ENCODE measurements at regions not wholly inside any gene's neighbourhood (a gene's known extent, or its start where the extent isn't known, plus 50 kb on each side); places are given as distances from the start of the nearest gene placed in this dataset.

- TF ChIP-seq MLX (CRISPR knock-in tag; IDR thresholded peaks at IDR 0.05) (no peak), CBX1 (IDR thresholded peaks at IDR 0.05; ENCODE audit: low read depth) (no peak), ARID3A (IDR thresholded peaks at IDR 0.05; ENCODE audit: low read depth, low read length) (no peak), CCAR2 (optimal IDR thresholded peaks at IDR 0.05; ENCODE audit: low read depth, low read length) (no peak), HOXA9 (CRISPR knock-in tag; IDR thresholded peaks at IDR 0.05; ENCODE audit: borderline replicate concordance) (no peak), ZNF318 (CRISPR knock-in tag; IDR thresholded peaks at IDR 0.05) (no peak)
Observed at GRCh38 chr18:51580580-51580979, 383.1 kb upstream of the MEX3C start (continued).

Data from HepG2 (cell line).